MCF 10A (cell line): ENCODE measurements at regions not wholly inside any gene's neighbourhood (a gene's known extent, or its start where the extent isn't known, plus 50 kb on each side); places are given as distances from the start of the nearest gene placed in this dataset.

ENCODE experiments used
- BruUV-seq: library from RNA; stranded (reverse); fragments of 400-500 nt; replicated peaks from 2 replicates; lab custom pipeline; 2021; lab: Mats Ljungman, UMichigan
- CTCF ChIA-PET: fragments of 300-600 bp; sonication (Branson Sonifier 250); formaldehyde crosslinking; extraction: SDS; loops from one replicate; lab custom pipeline; 2021; ENCODE audit warnings: antibody characterized with exemption, inconsistent platforms; lab: Yijun Ruan, JAX
- POLR2A ChIA-PET: fragments of 300-600, 350-650 bp; sonication (Branson Sonifier 250); formaldehyde crosslinking; extraction: SDS; loops from one replicate; lab custom pipeline; 2020; ENCODE audit warnings: antibody characterized with exemption, inconsistent platforms; lab: Yijun Ruan, JAX
- DNase-seq: peaks from one replicate; pipeline ENCODE4 v3.0.0-alpha.2; 2018; ENCODE audit not compliant: unreplicated experiment
- H3K27ac Mint-ChIP-seq: one replicate; pipeline ENCODE4 v1.8.0; 2022; ENCODE audit warnings: mild to moderate bottlenecking, low read depth, mixed read lengths; ENCODE audit not compliant: unreplicated experiment
- H3K27me3 Mint-ChIP-seq: one replicate; pipeline ENCODE4 v1.8.0; 2022; ENCODE audit warnings: mixed read lengths; ENCODE audit not compliant: insufficient read depth, unreplicated experiment
- H3K36me3 Mint-ChIP-seq: one replicate; pipeline ENCODE4 v1.8.0; 2022; ENCODE audit warnings: mild to moderate bottlenecking, moderate library complexity, mixed read lengths; ENCODE audit not compliant: insufficient read depth, unreplicated experiment
- H3K4me1 Mint-ChIP-seq: one replicate; pipeline ENCODE4 v1.8.0; 2022; ENCODE audit warnings: mixed read lengths; ENCODE audit not compliant: insufficient read depth, unreplicated experiment
- H3K4me3 Mint-ChIP-seq: one replicate; pipeline ENCODE4 v1.8.0; 2022; ENCODE audit warnings: mild to moderate bottlenecking, moderate library complexity, mixed read lengths; ENCODE audit not compliant: unreplicated experiment
- H3K9me3 Mint-ChIP-seq: one replicate; pipeline ENCODE4 v1.8.0; 2022; ENCODE audit warnings: mixed read lengths; ENCODE audit not compliant: unreplicated experiment
- CTCF ChIP-seq: fragments of 200-600 bp; IDR thresholded peaks from one replicate; pipeline ENCODE4 v1.8.0; 2022; ENCODE audit warnings: antibody characterized with exemption, mild to moderate bottlenecking; ENCODE audit not compliant: unreplicated experiment
- intact Hi-C: fragments of 100-400 bp; cut with micrococcal nuclease; formaldehyde crosslinking; loops from 2 replicates; pipeline ENCODE4 v1.14.1; 2022

GRCh38 chr1:214224611-214225354 lies 56.2 kb upstream of the SMYD2 start:
- no peak for TF ChIP-seq CTCF
- CTCF ChIA-PET = interaction anchor here (0.5 to 21.6 kb wide), 9 partner anchors 9 to 1381 kb away, joined by 3 to 804 read pairs (median 3); no protein-coding TSS in a partner anchor
- no peak for DNase-seq

GRCh38 chr1:214228976-214229375 lies 52.0 kb upstream of the SMYD2 start:
- no peak for TF ChIP-seq CTCF
- Mint-ChIP-seq H3K36me3 (no peaks in the 10 kb centered on the region), H3K27ac (no peak overlapping the region), H3K9me3 (no peaks in the 10 kb centered on the region), H3K27me3 (peaks cover 33% of the 10 kb centered on the region), H3K4me3 (no peak overlapping the region), H3K4me1 (peaks cover 4% of the 10 kb centered on the region)
- intact Hi-C loops = no loop called here
- ChIA-PET CTCF (interaction anchor here (1.9 to 21.6 kb wide), 4 partner anchors 14 to 104 kb away, joined by 5 to 804 read pairs (median 76); no protein-coding TSS in a partner anchor), POLR2A (no interaction called here)
- no peak for DNase-seq
- BruUV-seq = no TSS peak

More at GRCh38 chr1:214224611-214225354, 56.2 kb upstream of the SMYD2 start:
- Mint-ChIP-seq H3K9me3 (no peaks in the 10 kb centered on the region), H3K4me1 (peaks cover 4% of the 10 kb centered on the region), H3K27me3 (peaks cover 21% of the 10 kb centered on the region), H3K27ac (no peak overlapping the region), H3K4me3 (no peak overlapping the region), H3K36me3 (no peaks in the 10 kb centered on the region)
- intact Hi-C loops = no loop called here
- no TSS peak for BruUV-seq
- POLR2A ChIA-PET = interaction anchor here (1.4 kb wide), 1 partner anchor 8 kb away, joined by 4 read pairs; no protein-coding TSS in a partner anchor

GRCh38 chr1:214229736-214230135 lies 51.2 kb upstream of the SMYD2 start:
- no TSS peak for BruUV-seq
- ChIA-PET CTCF (interaction anchor here (1.0 to 21.6 kb wide), 5 partner anchors 11 to 103 kb away, joined by 3 to 804 read pairs (median 59); no protein-coding TSS in a partner anchor), POLR2A (interaction anchor here (0.5 kb wide), 1 partner anchor 373 kb away, joined by 3 read pairs; the partner anchor contains the start of gene CENPF)
- Mint-ChIP-seq H3K4me3 (no peak overlapping the region), H3K36me3 (no peaks in the 10 kb centered on the region), H3K27me3 (peaks cover 40% of the 10 kb centered on the region), H3K4me1 (peaks cover 3% of the 10 kb centered on the region), H3K27ac (no peak overlapping the region), H3K9me3 (no peaks in the 10 kb centered on the region)
- no peak for TF ChIP-seq CTCF
- intact Hi-C loops = no loop called here
- DNase-seq = no peak
